ENCODE measurements at regions not wholly inside any gene's neighbourhood (a gene's known extent, or its start where the extent isn't known, plus 50 kb on each side); places are given as distances from the start of the nearest gene placed in this dataset.

DNA sequence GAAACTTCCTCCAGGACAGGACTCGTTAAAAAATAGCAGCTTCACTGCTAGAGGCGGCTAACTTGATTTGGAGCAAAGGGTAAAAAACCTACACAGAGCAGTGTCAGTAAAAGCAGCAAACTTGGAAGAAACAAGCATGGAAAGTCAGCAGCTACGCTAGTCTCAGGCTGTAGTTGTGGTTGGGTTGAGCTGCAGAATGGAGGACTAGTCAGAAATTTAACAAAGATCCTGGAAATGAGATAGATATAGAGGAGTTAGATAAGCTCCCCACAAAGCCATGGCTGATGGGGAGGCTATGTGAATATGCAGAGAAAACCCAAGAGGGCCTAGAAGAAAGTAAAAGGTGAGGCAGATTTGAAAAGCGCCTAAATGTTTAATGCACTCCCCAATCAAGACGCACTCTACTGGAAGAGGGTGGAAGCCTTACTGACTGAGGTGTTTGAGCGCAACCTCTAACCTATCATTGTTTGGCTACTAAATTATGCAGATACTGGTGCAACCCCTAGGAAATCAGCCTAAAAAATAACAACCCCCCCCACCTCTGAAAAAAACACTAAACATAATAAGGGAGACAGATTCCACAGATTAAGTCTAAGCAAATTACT, 99.7 kb upstream of the TMEM168 start:
- Histone ChIP-seq H3K9me2 (ENCODE audit: low read depth, low read length) (no peaks in the 10 kb centered on the region), H3K27ac (ENCODE audit: low read depth, low read length, poor library complexity, severe bottlenecking) (no peak overlapping the region), H3K27me3 (ENCODE audit: insufficient read depth, low read length) (no peaks in the 10 kb centered on the region), H3K9ac (ENCODE audit: low read length) (no peak overlapping the region), H3K79me2 (ENCODE audit: insufficient read depth, low read length) (no peaks in the 10 kb centered on the region), H3F3A (ENCODE audit: insufficient read depth, low read length) (no peaks in the 10 kb centered on the region), H3K4me3 (ENCODE audit: low read depth, low read length, poor library complexity, severe bottlenecking) (no peak overlapping the region), H3K4me2 (ENCODE audit: low read length) (no peak overlapping the region), H2AFZ (ENCODE audit: low read length) (no peak overlapping the region), H3K4me1 (ENCODE audit: insufficient read depth, low read length, severe bottlenecking) (no peaks in the 10 kb centered on the region), H3K9me3 (ENCODE audit: low read length) (peaks cover 2% of the 10 kb centered on the region; the same call in 1 of the 2 replicates), H3K36me3 (ENCODE audit: insufficient read depth, low read length) (peaks cover 33% of the 10 kb centered on the region), H4K20me1 (ENCODE audit: insufficient read depth, low read length) (no peaks in the 10 kb centered on the region)
- no peak for TF ChIP-seq EZH2 (IDR thresholded peaks at IDR 0.05; ENCODE audit: borderline replicate concordance, low read length)

- TF ChIP-seq, protein P1, sequence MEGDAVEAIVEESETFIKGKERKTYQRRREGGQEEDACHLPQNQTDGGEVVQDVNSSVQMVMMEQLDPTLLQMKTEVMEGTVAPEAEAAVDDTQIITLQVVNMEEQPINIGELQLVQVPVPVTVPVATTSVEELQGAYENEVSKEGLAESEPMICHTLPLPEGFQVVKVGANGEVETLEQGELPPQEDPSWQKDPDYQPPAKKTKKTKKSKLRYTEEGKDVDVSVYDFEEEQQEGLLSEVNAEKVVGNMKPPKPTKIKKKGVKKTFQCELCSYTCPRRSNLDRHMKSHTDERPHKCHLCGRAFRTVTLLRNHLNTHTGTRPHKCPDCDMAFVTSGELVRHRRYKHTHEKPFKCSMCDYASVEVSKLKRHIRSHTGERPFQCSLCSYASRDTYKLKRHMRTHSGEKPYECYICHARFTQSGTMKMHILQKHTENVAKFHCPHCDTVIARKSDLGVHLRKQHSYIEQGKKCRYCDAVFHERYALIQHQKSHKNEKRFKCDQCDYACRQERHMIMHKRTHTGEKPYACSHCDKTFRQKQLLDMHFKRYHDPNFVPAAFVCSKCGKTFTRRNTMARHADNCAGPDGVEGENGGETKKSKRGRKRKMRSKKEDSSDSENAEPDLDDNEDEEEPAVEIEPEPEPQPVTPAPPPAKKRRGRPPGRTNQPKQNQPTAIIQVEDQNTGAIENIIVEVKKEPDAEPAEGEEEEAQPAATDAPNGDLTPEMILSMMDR (IDR thresholded peaks at IDR 0.05; ENCODE audit: low read length) = no peak
- no peak for TF ChIP-seq EZH2 (IDR thresholded peaks at IDR 0.05; ENCODE audit: borderline replicate concordance, low read length)
- H3K36me3 ChIP-seq (ENCODE audit: insufficient read depth, low read length) = peaks cover 31% of the 10 kb centered on the region
Measured at GRCh38 chr7:112889268-112889667, 99.1 kb upstream of the TMEM168 start.

DNA sequence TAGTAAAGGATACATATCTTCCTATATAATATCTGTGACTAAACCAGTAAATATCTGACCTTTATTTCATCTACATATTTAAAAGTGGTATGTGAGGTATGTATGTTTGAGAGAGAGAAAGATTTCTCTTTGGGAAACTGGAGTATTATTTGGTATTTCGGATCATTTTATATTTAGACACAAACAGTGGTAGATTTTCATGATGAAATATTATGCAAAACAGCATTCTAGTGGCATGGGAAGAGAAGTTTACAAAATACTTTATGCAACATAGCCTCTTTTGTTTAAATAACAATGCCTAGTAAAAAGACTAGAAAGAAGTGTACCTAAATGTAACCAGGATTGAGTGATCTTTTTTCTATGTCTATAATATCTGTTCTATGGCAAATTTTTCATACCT, 98.6 kb upstream of the TMEM168 start:
- Histone ChIP-seq H4K20me1 (ENCODE audit: insufficient read depth, low read length) (no peaks in the 10 kb centered on the region), H3K79me2 (ENCODE audit: insufficient read depth, low read length) (no peaks in the 10 kb centered on the region), H3K9me2 (ENCODE audit: low read depth, low read length) (no peaks in the 10 kb centered on the region), H2AFZ (ENCODE audit: low read length) (no peak overlapping the region), H3K27me3 (ENCODE audit: insufficient read depth, low read length) (no peaks in the 10 kb centered on the region), H3K4me2 (ENCODE audit: low read length) (no peak overlapping the region), H3K9ac (ENCODE audit: low read length) (no peak overlapping the region), H3K36me3 (ENCODE audit: insufficient read depth, low read length) (peaks cover 31% of the 10 kb centered on the region; the same call in 1 of the 2 replicates), H3K27ac (ENCODE audit: low read depth, low read length, poor library complexity, severe bottlenecking) (no peak overlapping the region), H3K4me1 (ENCODE audit: insufficient read depth, low read length, severe bottlenecking) (no peaks in the 10 kb centered on the region), H3K4me3 (ENCODE audit: low read depth, low read length, poor library complexity, severe bottlenecking) (no peak overlapping the region), H3F3A (ENCODE audit: insufficient read depth, low read length) (no peaks in the 10 kb centered on the region), H3K9me3 (ENCODE audit: low read length) (peaks cover 2% of the 10 kb centered on the region; the same call in 1 of the 2 replicates)
- TF ChIP-seq EZH2 (IDR thresholded peaks at IDR 0.05; ENCODE audit: borderline replicate concordance, low read length) = no peak
- TF ChIP-seq, protein P1 (IDR thresholded peaks at IDR 0.05; ENCODE audit: low read length) = no peak

More at GRCh38 chr7:112889268-112889667, 99.1 kb upstream of the TMEM168 start:
- Histone ChIP-seq H3K9me3 (ENCODE audit: low read length) (peaks cover 2% of the 10 kb centered on the region; the same call in 1 of the 2 replicates), H3K9me2 (ENCODE audit: low read depth, low read length) (no peaks in the 10 kb centered on the region), H3K27ac (ENCODE audit: low read depth, low read length, poor library complexity, severe bottlenecking) (no peak overlapping the region), H3K4me2 (ENCODE audit: low read length) (no peak overlapping the region), H3K4me3 (ENCODE audit: low read depth, low read length, poor library complexity, severe bottlenecking) (no peak overlapping the region), H2AFZ (ENCODE audit: low read length) (no peak overlapping the region), H3K4me1 (ENCODE audit: insufficient read depth, low read length, severe bottlenecking) (no peaks in the 10 kb centered on the region), H3K9ac (ENCODE audit: low read length) (no peak overlapping the region), H3F3A (ENCODE audit: insufficient read depth, low read length) (no peaks in the 10 kb centered on the region), H3K27me3 (ENCODE audit: insufficient read depth, low read length) (no peaks in the 10 kb centered on the region), H4K20me1 (ENCODE audit: insufficient read depth, low read length) (no peaks in the 10 kb centered on the region), H3K79me2 (ENCODE audit: insufficient read depth, low read length) (no peaks in the 10 kb centered on the region)

- H3F3A ChIP-seq (ENCODE audit: insufficient read depth, low read length) = no peaks in the 10 kb centered on the region
- H3K9me3 ChIP-seq (ENCODE audit: low read length) = peaks cover 2% of the 10 kb centered on the region; the same call in 1 of the 2 replicates
- H3K36me3 ChIP-seq (ENCODE audit: insufficient read depth, low read length) = peaks cover 27% of the 10 kb centered on the region; the same call in 1 of the 2 replicates
- no peaks in the 10 kb centered on the region for H3K9me2 ChIP-seq (ENCODE audit: low read depth, low read length)
- TF ChIP-seq, protein P1 (IDR thresholded peaks at IDR 0.05; ENCODE audit: low read length) = no peak
- TF ChIP-seq EZH2 (IDR thresholded peaks at IDR 0.05; ENCODE audit: borderline replicate concordance, low read length) = no peak
- H3K4me2 ChIP-seq (ENCODE audit: low read length) = no peak overlapping the region
- no peak overlapping the region for H3K27ac ChIP-seq (ENCODE audit: low read depth, low read length, poor library complexity, severe bottlenecking)
- no peak overlapping the region for H3K9ac ChIP-seq (ENCODE audit: low read length)
- no peaks in the 10 kb centered on the region for H4K20me1 ChIP-seq (ENCODE audit: insufficient read depth, low read length)
- H3K4me1 ChIP-seq (ENCODE audit: insufficient read depth, low read length, severe bottlenecking) = peaks cover under 1% of the 10 kb centered on the region
- H3K27me3 ChIP-seq (ENCODE audit: insufficient read depth, low read length) = no peaks in the 10 kb centered on the region
- H3K4me3 ChIP-seq (ENCODE audit: low read depth, low read length, poor library complexity, severe bottlenecking) = no peak overlapping the region
- H2AFZ ChIP-seq (ENCODE audit: low read length) = no peak overlapping the region
- no peaks in the 10 kb centered on the region for H3K79me2 ChIP-seq (ENCODE audit: insufficient read depth, low read length)
Measured at GRCh38 chr7:112887976-112888375, 97.8 kb upstream of the TMEM168 start.

All from OCI-LY1 (cell line).